ENCODE measurements at regions not wholly inside any gene's neighbourhood (a gene's known extent, or its start where the extent isn't known, plus 50 kb on each side); places are given as distances from the start of the nearest gene placed in this dataset.
"Not testable (repeated sequence)": the region's sequence is repeated elsewhere in the genome, so short reads cannot be mapped to it uniquely, and the experiment has no call there.

DNA sequence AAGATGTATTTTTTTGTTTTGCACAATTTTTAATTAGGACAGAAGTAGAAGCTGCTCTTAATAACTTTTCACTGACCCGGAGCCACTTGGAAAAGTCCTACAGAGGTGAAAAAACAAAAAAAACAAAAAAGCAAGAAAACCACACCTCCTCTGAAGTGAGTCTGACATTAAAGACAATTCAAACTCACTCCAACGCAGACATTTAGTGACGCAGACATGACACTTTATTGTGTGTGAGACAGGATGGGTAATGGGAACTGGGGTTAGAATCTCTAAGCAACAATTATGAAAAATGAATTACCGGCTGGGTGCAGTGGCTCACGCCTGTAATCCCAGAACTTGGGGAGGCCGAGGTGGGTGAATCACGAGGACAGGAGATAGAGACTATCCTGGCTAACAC, 370.0 kb upstream of the SPATA31A3 start:
- H3K9me1 ChIP-seq (ENCODE audit: control insufficient read depth, insufficient read depth, low read length); intact Hi-C loops (cut with micrococcal nuclease); H3K27ac ChIP-seq (ENCODE audit: extremely low read depth, low read depth, low read length); FAIRE-seq; H3K27me3 ChIP-seq (ENCODE audit: control insufficient read depth in 2 of 2, insufficient read depth in 2 of 2, low read length in 2 of 2); H3K79me2 ChIP-seq (ENCODE audit: control insufficient read depth, insufficient read depth, low read length); H4K20me1 ChIP-seq (replicated peaks; ENCODE audit: control insufficient read depth, insufficient read depth, low read length); H3K36me3 ChIP-seq (ENCODE audit: control insufficient read depth, insufficient read depth, low read length); H3K9me3 ChIP-seq (replicated peaks; ENCODE audit: control insufficient read depth, insufficient read depth, low read depth, low read length); H2AFZ ChIP-seq (ENCODE audit: low read depth, low read length); H3K4me3 ChIP-seq; BruUV-seq (replicated peaks); DNase-seq (ENCODE audit: extremely low read depth in 1 of 4, low spot score in 3 of 4); in situ Hi-C loops (cut with MboI); ATAC-seq; H3K9ac ChIP-seq (ENCODE audit: insufficient read depth in 1 of 2, low read depth in 2 of 2, low read length in 2 of 2); POLR2A ChIA-PET; CTCF ChIA-PET (ENCODE audit: low intra/inter-chr PET ratio); H3K4me2 ChIP-seq (ENCODE audit: insufficient read depth, low read length); H3K4me1 ChIP-seq (replicated peaks in 1 of 2; ENCODE audit: control insufficient read depth in 2 of 2, insufficient read depth in 2 of 2, low read length in 2 of 2): not testable (repeated sequence)
- no CpG with 5 or more reads among the region's 7 CpGs for WGBS (ENCODE audit: insufficient coverage, low coverage, missing lambda C conversion rate)

DNA sequence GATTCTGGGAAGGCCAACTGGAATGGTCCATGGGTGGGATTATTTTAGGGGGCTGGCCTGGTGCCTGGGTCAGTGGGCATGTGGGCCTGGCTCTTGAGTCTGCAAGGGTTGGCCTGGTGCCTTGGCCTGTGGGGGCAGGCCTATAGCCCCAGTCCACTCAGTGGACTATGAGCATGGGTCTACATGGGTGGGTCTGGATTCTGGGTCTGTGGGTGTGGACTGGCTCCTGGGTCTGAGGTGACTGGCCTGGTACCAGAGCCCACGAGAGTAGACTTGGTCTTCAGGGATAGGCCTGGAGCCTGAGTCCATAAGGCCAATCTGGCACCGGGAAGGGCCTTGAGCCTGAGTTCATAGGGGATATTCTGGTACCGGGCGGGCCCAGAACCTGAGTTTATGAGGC, 361.6 kb upstream of the SPATA31A3 start:
- CTCF ChIA-PET (ENCODE audit: low intra/inter-chr PET ratio); H2AFZ ChIP-seq (ENCODE audit: low read depth, low read length); H3K27ac ChIP-seq (ENCODE audit: extremely low read depth, low read depth, low read length); H3K4me2 ChIP-seq (ENCODE audit: insufficient read depth, low read length); BruUV-seq (replicated peaks); H3K9me1 ChIP-seq (ENCODE audit: control insufficient read depth, insufficient read depth, low read length); in situ Hi-C loops (cut with MboI); FAIRE-seq; ATAC-seq; POLR2A ChIA-PET; H3K4me3 ChIP-seq; H3K9ac ChIP-seq (ENCODE audit: insufficient read depth in 1 of 2, low read depth in 2 of 2, low read length in 2 of 2); H3K79me2 ChIP-seq (ENCODE audit: control insufficient read depth, insufficient read depth, low read length); H3K36me3 ChIP-seq (ENCODE audit: control insufficient read depth, insufficient read depth, low read length); DNase-seq (ENCODE audit: extremely low read depth in 1 of 4, low spot score in 3 of 4); H3K9me3 ChIP-seq (replicated peaks; ENCODE audit: control insufficient read depth, insufficient read depth, low read depth, low read length); intact Hi-C loops (cut with micrococcal nuclease); H3K27me3 ChIP-seq (ENCODE audit: control insufficient read depth in 2 of 2, insufficient read depth in 2 of 2, low read length in 2 of 2); H3K4me1 ChIP-seq (replicated peaks in 1 of 2; ENCODE audit: control insufficient read depth in 2 of 2, insufficient read depth in 2 of 2, low read length in 2 of 2); H4K20me1 ChIP-seq (replicated peaks; ENCODE audit: control insufficient read depth, insufficient read depth, low read length): not testable (repeated sequence)
- WGBS (ENCODE audit: insufficient coverage, low coverage, missing lambda C conversion rate), result no CpG with 5 or more reads among the region's 4 CpGs

DNA sequence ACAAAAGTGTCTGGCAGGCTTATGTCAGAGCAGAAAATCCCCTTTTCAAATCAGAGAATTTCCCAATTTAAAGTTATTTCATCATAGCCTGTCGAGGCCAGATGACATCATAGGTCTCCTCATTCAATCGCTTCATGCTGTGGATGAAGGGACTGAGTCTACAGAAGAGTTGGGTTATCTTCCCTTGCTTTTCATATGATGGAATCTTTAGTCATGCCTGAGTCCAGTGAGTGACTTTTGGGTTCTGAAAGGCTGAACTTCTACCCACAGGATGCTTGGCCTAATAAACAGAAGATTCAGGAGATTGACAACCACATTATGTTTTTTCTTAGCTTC, 357.0 kb upstream of the SPATA31A3 start:
- intact Hi-C loops (cut with micrococcal nuclease); H3K4me3 ChIP-seq; H3K9me1 ChIP-seq (ENCODE audit: control insufficient read depth, insufficient read depth, low read length); H3K4me2 ChIP-seq (ENCODE audit: insufficient read depth, low read length); in situ Hi-C loops (cut with MboI); H4K20me1 ChIP-seq (replicated peaks; ENCODE audit: control insufficient read depth, insufficient read depth, low read length); CTCF ChIA-PET (ENCODE audit: low intra/inter-chr PET ratio); BruUV-seq (replicated peaks); DNase-seq (ENCODE audit: extremely low read depth in 1 of 4, low spot score in 3 of 4); H3K9ac ChIP-seq (ENCODE audit: insufficient read depth in 1 of 2, low read depth in 2 of 2, low read length in 2 of 2); H3K27me3 ChIP-seq (ENCODE audit: control insufficient read depth in 2 of 2, insufficient read depth in 2 of 2, low read length in 2 of 2); FAIRE-seq; H3K27ac ChIP-seq (ENCODE audit: extremely low read depth, low read depth, low read length); POLR2A ChIA-PET; ATAC-seq; H3K79me2 ChIP-seq (ENCODE audit: control insufficient read depth, insufficient read depth, low read length); H3K36me3 ChIP-seq (ENCODE audit: control insufficient read depth, insufficient read depth, low read length); H3K4me1 ChIP-seq (replicated peaks in 1 of 2; ENCODE audit: control insufficient read depth in 2 of 2, insufficient read depth in 2 of 2, low read length in 2 of 2); H2AFZ ChIP-seq (ENCODE audit: low read depth, low read length); H3K9me3 ChIP-seq (replicated peaks; ENCODE audit: control insufficient read depth, insufficient read depth, low read depth, low read length): not testable (repeated sequence)
- no CpG with 5 or more reads among the region's 2 CpGs for WGBS (ENCODE audit: insufficient coverage, low coverage, missing lambda C conversion rate)

DNA sequence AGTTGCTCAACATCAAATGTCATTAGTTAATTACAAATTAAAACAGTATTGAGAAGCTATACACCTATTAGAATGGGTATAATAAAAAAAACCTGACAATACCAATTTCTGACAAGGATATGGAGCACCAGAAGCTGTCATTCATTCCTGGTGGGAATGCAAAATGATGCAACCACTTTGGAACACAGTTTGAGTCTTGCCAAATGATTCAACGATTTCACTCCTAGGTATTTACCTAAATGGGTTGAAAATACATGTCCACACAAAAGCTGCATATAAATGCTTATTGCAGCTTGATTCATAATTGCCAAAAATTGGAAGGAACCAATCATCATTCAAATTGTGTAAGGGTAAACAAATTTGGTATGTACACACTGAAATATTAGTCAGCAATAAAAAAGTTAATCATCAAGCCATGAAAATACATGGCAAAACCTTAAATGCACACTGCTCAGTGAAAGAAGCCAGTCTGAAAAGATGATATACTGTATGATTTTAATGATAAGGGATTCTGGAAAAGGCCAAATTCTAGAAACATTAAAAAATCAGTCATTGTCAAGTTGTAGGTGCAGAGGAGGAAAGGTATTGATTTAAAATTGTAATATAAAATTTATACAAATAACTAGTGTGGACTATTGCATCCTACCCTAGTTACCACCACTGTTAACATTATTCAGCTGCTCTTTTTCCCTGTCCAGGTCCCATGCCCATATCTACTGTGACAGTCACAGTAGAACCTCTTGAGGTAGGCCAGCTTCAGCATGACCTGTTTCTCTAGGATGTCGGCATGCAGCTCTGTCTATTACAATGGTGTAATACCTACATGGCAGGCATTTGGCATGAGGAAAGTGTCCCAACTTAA, 356.4 kb upstream of the SPATA31A3 start:
- WGBS (ENCODE audit: insufficient coverage, low coverage, missing lambda C conversion rate), result no CpG with 5 or more reads among the region's 2 CpGs
- H3K79me2 ChIP-seq (ENCODE audit: control insufficient read depth, insufficient read depth, low read length); H3K9me3 ChIP-seq (replicated peaks; ENCODE audit: control insufficient read depth, insufficient read depth, low read depth, low read length); CTCF ChIA-PET (ENCODE audit: low intra/inter-chr PET ratio); BruUV-seq (replicated peaks); POLR2A ChIA-PET; H3K27ac ChIP-seq (ENCODE audit: extremely low read depth, low read depth, low read length); H3K9ac ChIP-seq (ENCODE audit: insufficient read depth in 1 of 2, low read depth in 2 of 2, low read length in 2 of 2); intact Hi-C loops (cut with micrococcal nuclease); H3K9me1 ChIP-seq (ENCODE audit: control insufficient read depth, insufficient read depth, low read length); in situ Hi-C loops (cut with MboI); H3K4me3 ChIP-seq; ATAC-seq; H3K4me1 ChIP-seq (replicated peaks in 1 of 2; ENCODE audit: control insufficient read depth in 2 of 2, insufficient read depth in 2 of 2, low read length in 2 of 2); DNase-seq (ENCODE audit: extremely low read depth in 1 of 4, low spot score in 3 of 4); H3K4me2 ChIP-seq (ENCODE audit: insufficient read depth, low read length); H3K27me3 ChIP-seq (ENCODE audit: control insufficient read depth in 2 of 2, insufficient read depth in 2 of 2, low read length in 2 of 2); H3K36me3 ChIP-seq (ENCODE audit: control insufficient read depth, insufficient read depth, low read length); H2AFZ ChIP-seq (ENCODE audit: low read depth, low read length); H4K20me1 ChIP-seq (replicated peaks; ENCODE audit: control insufficient read depth, insufficient read depth, low read length); FAIRE-seq: not testable (repeated sequence)
